ENCODE measurements at regions not wholly inside any gene's neighbourhood (a gene's known extent, or its start where the extent isn't known, plus 50 kb on each side); places are given as distances from the start of the nearest gene placed in this dataset.
A peak's percentile ranks its signal among the peaks of the same experiment; 100 is the strongest.

- Histone ChIP-seq H4K20me1 (ENCODE audit: insufficient read depth, low read length) (no peaks in the 10 kb centered on the region), H2AFZ (ENCODE audit: low read length) (no peak overlapping the region), H3K4me1 (ENCODE audit: low read length) (no peaks in the 10 kb centered on the region), H3K9ac (ENCODE audit: low read length) (no peak overlapping the region), H3K36me3 (replicated peaks; ENCODE audit: insufficient read depth, low read length) (no peaks in the 10 kb centered on the region), H3K27ac (ENCODE audit: low read length) (no peak overlapping the region), H3K9me2 (replicated peaks; ENCODE audit: insufficient read depth, low read length) (no peaks in the 10 kb centered on the region), H3K9me3 (replicated peaks; ENCODE audit: insufficient read depth, low read length) (no peaks in the 10 kb centered on the region), H3F3A (ENCODE audit: insufficient read depth, low read length) (no peaks in the 10 kb centered on the region), H3K4me2 (ENCODE audit: low read depth, low read length) (no peak overlapping the region), H3K79me2 (ENCODE audit: low read length) (no peaks in the 10 kb centered on the region), H3K27me3 (replicated peaks; ENCODE audit: insufficient read depth, low read length) (no peaks in the 10 kb centered on the region), H3K4me3 (ENCODE audit: low read length) (no peak overlapping the region)
- no peak for DNase-seq
- TF ChIP-seq EZH2phosphoT487 (IDR thresholded peaks at IDR 0.05; ENCODE audit: low read length) (no peak), EZH2 (optimal IDR thresholded peaks at IDR 0.05; ENCODE audit: low read depth, low read length) (no peak), CTCF (IDR thresholded peaks at IDR 0.05; ENCODE audit: low read length) (no peak)
Observed at GRCh38 chr11:30131535-30131934, 99.3 kb upstream of the FSHB start.

GRCh38 chr11:30133281-30133680, 97.5 kb upstream of the FSHB start:
- H3K27ac ChIP-seq (ENCODE audit: low read length) = no peak overlapping the region
- TF ChIP-seq EZH2phosphoT487 (IDR thresholded peaks at IDR 0.05; ENCODE audit: low read length) (no peak), EZH2 (optimal IDR thresholded peaks at IDR 0.05; ENCODE audit: low read depth, low read length) (no peak), CTCF (IDR thresholded peaks at IDR 0.05; ENCODE audit: low read length) (no peak)
- H3K9ac ChIP-seq (ENCODE audit: low read length) = no peak overlapping the region
- no peaks in the 10 kb centered on the region for H3K79me2 ChIP-seq (ENCODE audit: low read length)
- no peaks in the 10 kb centered on the region for H3K36me3 ChIP-seq (replicated peaks; ENCODE audit: insufficient read depth, low read length)
- no peaks in the 10 kb centered on the region for H3F3A ChIP-seq (ENCODE audit: insufficient read depth, low read length)
- no peak overlapping the region for H3K4me3 ChIP-seq (ENCODE audit: low read length)
- H3K9me2 ChIP-seq (replicated peaks; ENCODE audit: insufficient read depth, low read length) = no peaks in the 10 kb centered on the region
- H3K27me3 ChIP-seq (replicated peaks; ENCODE audit: insufficient read depth, low read length) = no peaks in the 10 kb centered on the region
- H3K4me1 ChIP-seq (ENCODE audit: low read length) = no peaks in the 10 kb centered on the region
- H4K20me1 ChIP-seq (ENCODE audit: insufficient read depth, low read length) = no peaks in the 10 kb centered on the region
- H2AFZ ChIP-seq (ENCODE audit: low read length) = no peak overlapping the region
- DNase-seq = no peak
- H3K4me2 ChIP-seq (ENCODE audit: low read depth, low read length) = no peak overlapping the region
- H3K9me3 ChIP-seq (replicated peaks; ENCODE audit: insufficient read depth, low read length) = no peaks in the 10 kb centered on the region

GRCh38 chr11:30143098-30143705, 87.6 kb upstream of the FSHB start:
- no peak overlapping the region for H2AFZ ChIP-seq (ENCODE audit: low read length)
- peak; percentile 54 for DNase-seq

More at GRCh38 chr11:30143098-30143705, 87.6 kb upstream of the FSHB start:
- Histone ChIP-seq H3K27me3 (replicated peaks; ENCODE audit: insufficient read depth, low read length) (no peaks in the 10 kb centered on the region), H3K9ac (ENCODE audit: low read length) (no peak overlapping the region), H3K27ac (ENCODE audit: low read length) (no peak overlapping the region), H3K4me1 (ENCODE audit: low read length) (no peaks in the 10 kb centered on the region), H3K36me3 (replicated peaks; ENCODE audit: insufficient read depth, low read length) (no peaks in the 10 kb centered on the region), H3K79me2 (ENCODE audit: low read length) (no peaks in the 10 kb centered on the region), H4K20me1 (ENCODE audit: insufficient read depth, low read length) (no peaks in the 10 kb centered on the region), H3K4me2 (ENCODE audit: low read depth, low read length) (no peak overlapping the region), H3K9me3 (replicated peaks; ENCODE audit: insufficient read depth, low read length) (no peaks in the 10 kb centered on the region), H3F3A (ENCODE audit: insufficient read depth, low read length) (no peaks in the 10 kb centered on the region), H3K4me3 (ENCODE audit: low read length) (no peak overlapping the region), H3K9me2 (replicated peaks; ENCODE audit: insufficient read depth, low read length) (no peaks in the 10 kb centered on the region)
- TF ChIP-seq CTCF (IDR thresholded peaks at IDR 0.05; ENCODE audit: low read length) = peak; percentile 78
- TF ChIP-seq EZH2 (optimal IDR thresholded peaks at IDR 0.05; ENCODE audit: low read depth, low read length) = no peak

All from MM.1S (cell line).